GM21447 (cell line): ENCODE measurements at regions not wholly inside any gene's neighbourhood (a gene's known extent, or its start where the extent isn't known, plus 50 kb on each side); places are given as distances from the start of the nearest gene placed in this dataset.
"Not testable (repeated sequence)": the region's sequence is repeated elsewhere in the genome, so short reads cannot be mapped to it uniquely, and the experiment has no call there.

Source experiments
- ATAC-seq: cut with Tn5 transposase; IDR thresholded peaks from one replicate; pipeline ENCODE4 v1.9.1; 2021; ENCODE audit not compliant: unreplicated experiment

DNA sequence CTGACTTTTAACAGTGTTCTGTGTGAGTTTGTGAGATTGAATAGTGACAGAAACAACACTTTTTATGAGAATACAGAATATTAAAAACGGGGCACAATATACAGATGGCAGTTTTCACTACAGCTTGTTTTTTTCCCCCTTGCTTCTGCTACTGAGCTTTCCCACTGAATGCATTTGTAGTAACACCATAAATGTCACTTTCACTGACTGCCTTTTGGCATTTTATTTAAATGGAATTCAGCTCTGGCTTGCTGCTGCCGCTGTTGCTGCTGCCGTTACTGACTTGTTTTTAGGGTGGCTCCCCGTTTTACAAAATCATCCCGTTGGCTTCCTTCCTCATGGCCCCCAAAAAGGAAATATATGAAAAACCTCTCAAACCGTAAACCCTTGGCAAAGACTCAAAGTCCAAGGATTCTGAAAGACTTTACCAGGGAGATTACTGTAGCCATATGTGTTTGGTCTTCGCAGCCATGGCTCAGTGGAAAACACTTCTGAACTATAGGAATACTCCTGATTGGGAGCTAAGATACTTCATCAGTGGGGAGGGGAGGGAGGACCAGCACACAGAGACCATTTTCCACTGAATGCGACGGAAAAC lies 151.0 kb downstream of the NUF2 start:
- ATAC-seq = no peak

DNA sequence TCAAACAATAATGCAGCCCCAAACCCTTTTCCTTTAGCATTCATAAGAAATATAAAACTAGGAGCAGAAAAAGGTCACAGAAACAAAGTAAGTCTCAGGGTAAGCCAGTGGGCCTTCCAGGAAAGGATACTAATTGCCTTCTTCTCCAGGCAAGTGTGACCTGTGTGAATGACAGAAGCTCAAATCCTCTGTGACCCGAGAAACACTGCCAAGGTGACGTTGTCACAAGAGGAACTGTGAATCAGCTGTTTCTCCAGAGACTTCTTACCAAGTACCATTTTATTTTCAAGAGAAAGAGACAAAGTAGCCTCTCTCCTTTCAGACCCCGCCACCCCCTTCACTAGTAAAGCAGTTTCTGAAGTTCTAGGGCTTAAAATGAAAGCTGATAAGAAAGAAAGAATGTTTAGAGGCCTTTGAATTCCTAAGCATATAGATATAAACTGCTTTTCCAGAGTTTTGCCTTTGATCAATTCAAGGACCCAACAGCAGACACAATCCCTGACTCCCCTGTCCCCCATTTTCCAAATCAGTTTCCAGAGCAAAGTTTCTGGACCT lies 155.6 kb downstream of the NUF2 start:
- ATAC-seq = no peak

DNA sequence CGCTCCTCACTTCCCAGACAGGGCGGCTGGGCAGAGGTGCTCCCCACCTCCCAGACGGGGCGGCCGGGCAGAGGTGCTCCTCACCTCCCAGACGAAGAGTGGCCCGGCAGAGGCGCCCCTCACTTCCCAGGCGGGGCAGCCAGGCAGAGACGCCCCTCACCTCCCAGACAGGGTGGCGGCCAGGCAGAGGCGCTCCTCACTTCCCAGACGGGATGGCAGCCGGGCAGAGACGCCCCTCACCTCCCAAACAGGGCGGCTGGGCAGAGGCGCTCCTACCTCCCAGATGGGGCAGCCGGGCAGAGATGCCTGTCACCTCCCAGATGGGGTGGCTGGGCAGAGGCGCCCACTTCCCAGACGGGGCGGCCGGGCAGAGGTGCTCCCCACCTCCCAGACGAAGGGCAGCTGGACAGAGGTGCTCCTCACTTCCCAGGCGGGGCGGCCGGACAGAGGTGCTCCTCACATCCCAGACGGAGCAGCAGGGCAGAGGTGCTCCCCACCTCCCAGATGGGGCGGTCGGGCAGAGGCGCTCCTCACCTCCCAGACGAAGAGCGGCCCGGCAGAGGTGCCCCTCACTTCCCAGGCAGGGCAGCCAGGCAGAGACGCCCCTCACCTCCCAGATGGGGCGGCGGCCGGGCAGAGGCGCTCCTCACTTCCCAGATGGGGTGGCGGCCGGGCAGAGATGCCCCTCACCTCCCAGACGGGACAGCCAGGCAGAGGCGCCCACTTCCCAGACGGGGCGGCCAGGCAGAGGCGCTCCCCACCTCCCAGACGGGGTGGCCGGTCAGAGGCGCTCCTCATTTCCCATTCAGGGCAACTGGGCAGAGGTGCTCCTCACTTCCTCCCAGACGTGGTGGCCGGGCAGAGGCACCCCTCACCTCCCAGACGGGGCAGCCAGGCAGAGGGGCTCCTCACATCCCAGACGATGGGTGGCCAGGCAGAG lies 176.9 kb downstream of the NUF2 start:
- ATAC-seq = not testable (repeated sequence)

DNA sequence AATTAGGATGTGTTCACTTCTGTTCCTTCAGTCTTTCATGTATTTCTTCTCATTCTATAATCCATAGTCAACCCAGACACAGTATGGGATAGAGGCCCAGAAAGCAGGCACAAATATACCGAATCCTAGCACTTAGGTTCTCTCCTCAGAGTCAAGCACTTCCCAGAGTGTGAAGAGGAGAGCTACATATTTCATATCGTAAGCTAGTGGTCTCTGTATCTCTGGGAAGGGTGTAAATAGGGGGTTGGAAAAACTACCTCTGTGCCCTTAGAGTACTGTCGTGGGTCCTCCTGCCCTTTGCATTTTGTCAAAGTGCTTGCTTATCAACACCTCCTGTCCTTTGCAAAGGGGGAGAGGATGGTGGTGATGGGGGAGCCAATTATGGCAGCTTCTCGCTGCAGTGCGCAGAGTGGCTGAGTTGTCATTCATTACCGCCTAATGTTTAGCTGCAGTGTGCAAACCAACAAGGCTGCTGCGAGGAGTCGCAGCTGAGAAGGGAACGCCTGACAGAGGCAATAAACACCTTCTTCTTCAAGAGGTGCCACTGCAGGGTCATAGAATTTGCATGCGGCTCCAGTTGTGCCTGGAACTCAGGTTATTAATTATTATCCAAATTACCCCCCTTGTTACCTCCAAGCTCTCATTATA lies 182.7 kb downstream of the NUF2 start:
- no peak for ATAC-seq

DNA sequence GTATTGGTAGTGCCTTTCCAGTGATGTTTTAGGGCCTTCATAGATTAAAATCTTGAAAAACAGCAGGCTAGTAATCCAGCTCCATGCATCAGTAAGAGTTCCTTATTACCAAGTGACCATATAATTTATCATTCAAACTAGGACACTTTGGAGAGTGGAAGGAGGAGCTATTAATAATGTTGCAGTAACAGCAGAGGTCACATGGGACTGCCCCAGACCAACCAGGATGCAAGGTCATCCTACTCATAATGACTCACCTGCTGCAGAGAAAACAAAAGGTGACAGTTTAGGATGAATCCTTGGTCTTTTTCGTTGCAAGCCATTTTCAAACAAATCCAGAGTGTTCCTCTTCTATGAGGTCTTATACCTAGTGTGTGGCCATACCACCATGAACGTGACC lies 187.4 kb downstream of the NUF2 start:
- no peak for ATAC-seq

DNA sequence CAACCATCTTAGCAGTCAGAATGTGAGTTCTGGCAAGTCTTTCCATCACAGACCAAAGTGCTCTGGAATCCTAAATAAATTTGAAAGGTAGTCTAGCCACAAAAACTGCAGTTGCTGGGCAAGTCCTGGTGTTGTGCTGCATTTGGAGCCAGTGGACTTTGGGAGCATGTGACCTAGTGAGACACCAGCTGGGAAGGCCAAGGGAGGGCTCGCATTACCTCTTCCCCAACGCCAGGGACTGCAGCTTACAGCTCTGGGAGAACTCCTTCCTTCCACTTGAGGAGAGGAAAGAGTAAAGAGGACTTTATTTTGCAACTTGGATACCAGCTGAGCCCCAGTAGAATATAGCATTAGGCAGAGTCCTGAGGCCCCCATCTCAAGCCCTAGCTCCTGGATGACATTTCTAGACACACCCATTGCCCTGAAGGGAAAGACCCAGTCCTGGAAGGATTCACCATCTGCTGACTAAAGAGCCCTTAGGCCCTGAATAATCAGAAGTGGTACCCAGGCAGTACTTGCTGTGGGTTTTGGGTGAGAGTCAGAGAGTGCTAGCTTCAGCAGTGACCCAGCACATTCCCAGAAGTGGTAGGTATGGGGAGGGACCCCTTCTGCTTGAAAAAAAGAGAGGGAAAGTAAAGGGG lies 190.7 kb downstream of the NUF2 start:
- no peak for ATAC-seq

DNA sequence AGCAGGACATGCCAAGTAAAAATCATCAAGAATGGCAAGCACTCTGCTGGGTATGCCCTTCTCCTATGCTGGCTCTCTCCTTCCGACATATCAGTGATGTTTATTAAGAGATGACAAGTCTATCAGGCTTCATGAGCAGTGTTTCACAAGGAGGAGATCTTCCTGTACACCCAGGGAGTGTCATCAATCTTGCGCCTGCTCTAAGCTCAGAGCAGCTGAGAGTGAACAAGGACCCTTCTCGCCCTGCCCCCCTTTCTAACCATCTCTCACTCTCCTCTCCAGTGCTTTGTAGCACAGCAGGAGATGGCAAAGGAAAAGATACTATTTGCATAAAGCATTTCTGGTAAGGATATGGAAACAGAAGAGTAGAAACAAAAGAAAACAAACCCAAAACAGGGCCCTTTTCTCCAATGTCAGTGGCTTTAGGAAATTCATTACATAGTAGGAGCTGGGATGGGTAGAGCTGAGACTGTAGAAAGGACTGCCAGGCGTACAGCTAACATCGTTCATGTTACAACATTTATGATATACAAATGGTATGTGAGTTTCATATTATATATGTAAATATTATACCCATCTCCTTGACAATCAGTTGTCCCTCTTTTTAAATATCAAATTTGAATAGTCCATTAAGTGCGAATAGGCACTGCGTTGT lies 201.7 kb downstream of the NUF2 start:
- ATAC-seq = no peak

DNA sequence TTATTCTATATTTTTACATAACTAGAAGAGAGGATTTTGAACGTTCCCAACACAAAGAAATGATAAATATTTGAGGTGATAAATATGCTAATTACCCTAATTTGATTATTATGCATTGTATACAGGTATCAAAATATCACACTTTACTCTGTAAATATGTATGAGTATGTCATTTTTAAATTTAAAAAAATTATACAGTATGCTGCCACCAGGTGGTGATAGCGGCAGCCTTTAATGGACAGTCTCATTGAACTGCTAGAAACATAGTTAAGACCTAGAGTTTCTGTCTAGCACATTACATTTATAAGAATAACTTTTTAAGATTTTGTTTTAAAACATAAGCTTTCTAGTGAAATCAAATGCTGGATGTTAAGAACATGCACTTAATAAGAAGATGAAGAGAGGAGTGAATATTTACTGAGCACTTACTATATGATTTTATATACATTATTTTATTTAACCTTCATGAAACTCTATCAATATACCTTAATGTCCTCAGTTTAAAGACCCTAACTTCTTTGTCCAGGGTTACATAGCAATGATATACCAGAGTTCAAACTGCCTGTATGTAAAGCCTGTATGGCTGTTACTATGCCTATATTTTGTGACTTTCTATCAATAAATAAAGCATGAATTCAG lies 207.1 kb downstream of the NUF2 start:
- ATAC-seq = no peak

DNA sequence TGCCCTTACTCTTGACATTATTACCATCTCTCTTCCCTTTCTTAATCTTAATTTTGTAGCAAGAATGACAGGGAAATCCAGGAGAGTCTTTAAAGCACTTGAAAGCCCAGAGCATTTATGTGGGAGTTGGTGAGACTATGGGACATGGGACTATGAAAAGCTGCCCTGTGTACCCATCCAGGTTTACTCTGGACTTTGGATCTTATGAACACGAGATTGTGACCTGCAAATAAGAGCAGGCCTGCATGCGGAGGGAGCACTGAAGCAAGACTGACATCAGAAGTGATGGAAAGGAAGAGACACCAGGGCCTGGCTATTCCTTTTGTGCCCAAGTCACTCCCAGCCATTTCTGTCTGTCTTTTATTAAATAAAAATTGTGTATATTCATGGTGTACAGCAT lies 209.6 kb downstream of the NUF2 start:
- no peak for ATAC-seq

DNA sequence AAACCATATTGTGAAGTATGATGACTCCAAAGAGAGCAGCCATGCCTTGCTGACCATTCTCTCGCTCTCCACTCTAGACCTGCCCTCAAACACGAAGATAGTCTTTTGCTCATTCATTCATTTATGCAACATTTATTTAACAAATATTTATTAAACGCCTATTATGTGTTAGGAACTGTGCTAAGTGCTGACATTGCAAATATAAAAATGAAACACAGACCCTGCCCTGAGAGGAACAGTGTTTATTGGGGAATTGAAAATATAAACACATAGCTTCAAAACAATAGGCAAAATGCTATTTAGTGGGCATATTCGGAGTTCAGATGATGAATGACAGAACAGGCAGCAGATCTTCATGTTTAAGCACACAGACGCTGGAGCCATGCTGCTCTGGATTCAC lies 213.6 kb downstream of the NUF2 start:
- ATAC-seq = no peak

DNA sequence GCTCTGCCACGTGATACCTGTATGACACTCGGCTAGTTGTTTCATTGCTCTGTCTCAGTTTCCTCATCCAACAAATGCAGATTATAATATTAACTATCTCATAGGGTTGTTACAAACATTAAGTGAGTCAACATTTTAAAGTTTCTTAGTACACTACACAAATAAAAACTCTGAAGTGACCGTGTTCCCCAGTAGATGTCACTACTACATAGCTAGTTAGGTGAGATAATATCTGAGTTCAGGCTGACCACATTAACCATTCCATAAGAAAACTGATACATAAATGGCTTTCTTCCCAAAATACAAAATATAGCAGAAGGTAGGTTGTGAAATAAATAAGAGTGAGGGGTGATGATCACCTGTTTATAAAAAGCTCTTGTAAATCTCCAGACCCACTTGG lies 214.1 kb downstream of the NUF2 start:
- ATAC-seq = no peak

DNA sequence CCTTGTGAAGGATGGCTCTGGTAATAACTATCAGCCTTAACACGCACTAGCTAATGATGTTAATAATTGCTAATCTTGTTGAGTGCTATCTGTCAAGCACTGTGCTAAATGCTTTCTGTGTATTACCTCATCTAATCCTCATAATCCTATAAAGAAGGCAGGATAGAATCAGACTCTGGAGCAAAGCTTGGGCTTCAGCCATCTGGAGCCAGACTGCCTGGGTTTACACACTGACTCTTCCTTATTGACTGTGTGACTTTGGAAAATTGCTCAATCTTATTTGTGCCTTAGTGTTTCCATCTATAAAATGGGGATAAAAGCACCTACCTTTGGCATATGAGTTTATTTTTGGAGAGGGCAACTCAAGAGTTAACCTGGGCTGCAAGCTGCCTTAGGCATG lies 216.1 kb downstream of the NUF2 start:
- no peak for ATAC-seq

DNA sequence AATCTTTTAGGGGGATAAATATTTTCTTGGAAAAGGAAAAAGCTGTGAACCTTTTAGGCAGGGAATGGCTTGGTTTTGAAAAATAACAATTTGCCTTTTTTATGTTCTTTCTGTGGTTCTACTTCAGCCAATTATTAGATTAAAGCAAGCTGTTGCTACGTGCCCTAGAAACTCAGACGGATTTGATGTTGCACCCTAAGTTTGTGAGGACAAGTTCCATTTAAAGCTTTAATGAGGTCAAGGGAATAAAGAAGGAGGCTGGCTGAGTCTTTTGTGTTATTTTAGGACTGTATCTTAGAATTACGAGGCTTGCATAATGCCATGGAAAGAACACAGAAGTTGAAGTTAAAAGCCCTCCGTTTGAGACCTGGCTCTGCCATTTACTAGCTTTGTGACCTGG lies 216.9 kb downstream of the NUF2 start:
- no peak for ATAC-seq

DNA sequence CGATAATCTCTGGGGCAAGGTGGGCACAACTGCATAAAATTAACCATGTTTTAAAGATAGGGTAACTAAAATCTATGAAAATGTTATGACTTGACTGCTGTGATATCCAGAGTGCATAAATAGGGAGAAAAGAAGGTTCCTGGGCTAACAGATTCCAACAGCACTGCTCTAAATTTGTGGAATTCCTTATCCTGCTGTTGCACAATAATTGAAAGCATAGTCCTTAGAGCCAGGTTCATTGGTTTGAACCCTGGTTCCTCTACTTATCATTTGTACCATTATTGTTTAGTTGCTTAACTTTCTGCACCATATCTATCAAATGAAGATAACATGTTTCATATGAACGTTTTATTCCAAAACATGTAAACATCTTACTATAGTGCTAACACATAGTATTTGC lies 219.0 kb downstream of the NUF2 start:
- no peak for ATAC-seq

DNA sequence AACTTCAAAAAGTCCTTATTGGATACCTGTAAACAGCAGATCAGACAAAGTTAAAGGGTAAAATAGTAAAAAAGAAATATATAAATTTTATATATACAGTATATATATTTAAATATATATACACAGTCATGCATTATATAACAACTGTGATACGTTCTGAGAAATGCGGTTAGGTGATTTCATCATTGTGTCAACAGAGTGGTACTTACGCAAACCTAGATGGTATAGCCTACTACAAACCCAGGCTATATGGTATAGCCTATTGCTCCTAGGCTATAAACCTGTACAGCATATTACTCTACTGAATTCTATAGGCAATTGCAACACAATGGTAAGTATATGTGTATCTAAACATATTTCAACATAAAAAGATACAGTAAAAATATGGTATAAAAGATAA lies 222.7 kb downstream of the NUF2 start:
- ATAC-seq = no peak

DNA sequence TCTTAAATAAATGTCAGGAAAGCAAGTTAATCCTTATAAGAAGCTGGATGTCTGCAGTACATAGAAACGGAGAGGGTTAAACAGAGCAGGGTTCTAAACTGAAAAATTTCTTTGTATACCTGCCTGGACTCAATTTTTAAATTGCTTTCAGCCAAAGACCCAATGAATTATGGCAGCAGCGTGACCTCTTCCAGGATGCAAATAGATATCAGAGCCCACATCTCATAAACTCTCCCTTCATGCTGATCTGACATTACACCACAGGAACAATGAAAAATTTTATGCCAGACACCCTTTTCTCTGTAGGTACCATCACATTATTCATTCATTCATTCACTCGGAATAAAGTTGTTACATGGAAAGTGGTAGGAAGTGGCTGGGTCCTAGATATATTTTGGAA lies 236.4 kb downstream of the NUF2 start:
- no peak for ATAC-seq

DNA sequence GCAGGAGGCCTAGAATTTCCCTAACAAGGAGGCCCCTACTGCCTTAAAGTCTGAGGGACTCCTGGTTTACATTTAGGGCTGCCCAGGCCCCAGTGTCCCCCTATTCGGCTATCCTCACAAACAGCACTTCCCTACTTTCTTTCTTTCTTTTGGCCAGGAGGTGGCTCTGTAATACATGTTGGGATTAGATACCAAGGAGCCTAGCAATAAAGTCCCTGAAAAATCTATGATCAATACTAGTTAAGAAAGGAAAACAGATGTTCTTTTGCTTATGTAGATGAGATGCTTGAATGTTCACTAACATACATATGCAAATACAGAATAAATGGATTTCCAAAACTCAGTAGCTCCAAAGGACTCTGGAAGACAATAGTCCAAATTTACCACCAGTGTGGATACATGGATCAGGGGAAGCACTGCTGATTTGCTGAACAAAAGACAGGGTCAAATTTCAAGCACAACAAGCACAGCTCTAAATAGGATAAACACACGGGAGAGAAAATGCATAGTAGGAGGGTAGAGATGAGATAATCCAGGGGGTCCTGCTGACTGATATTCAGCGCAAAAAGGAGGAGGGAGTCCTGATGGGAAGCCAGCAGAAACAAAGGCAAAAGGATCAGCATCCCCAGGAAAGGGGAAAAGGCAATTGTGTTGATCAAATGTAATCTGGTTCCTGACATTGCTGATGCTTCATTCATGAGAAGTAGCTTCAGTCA lies 240.0 kb downstream of the NUF2 start:
- ATAC-seq = no peak

DNA sequence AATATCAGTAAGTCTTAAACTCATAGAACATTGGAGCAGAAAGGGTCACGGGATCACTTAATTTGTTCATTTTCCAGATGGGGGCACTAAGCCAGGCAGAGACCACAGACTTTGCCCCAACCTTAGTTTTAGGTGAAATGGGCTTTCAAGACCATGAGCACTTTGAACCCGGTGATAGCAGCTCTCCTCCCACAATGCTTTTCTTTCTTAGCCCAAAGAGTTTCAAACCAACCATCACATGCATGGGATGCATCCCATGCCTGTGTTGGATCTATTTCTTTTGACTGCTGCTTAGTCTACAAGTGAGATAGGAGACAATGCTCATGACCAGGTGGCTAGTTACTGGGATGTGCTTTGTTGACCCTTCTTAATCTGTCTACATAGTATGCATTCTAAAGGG lies 240.6 kb downstream of the NUF2 start:
- ATAC-seq = no peak

DNA sequence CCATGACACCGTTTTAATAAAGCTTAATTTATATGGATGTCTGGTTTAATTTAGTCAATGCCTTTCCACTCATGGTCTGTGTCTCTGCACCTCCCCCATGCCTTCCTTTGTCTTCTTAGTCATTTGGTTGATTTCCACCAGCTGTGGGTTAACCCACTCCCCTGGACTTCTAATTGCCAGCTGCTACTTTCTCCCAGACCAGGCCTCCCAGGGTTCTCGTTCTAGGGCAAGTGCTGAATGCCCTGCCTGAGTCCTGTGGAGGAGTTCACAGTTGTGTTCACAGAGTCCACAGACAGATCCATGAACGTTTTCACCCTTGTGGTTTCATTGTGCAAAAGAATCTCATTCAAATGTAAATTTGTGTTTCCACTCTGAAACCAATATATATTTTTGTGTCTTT lies 243.4 kb downstream of the NUF2 start:
- no peak for ATAC-seq

DNA sequence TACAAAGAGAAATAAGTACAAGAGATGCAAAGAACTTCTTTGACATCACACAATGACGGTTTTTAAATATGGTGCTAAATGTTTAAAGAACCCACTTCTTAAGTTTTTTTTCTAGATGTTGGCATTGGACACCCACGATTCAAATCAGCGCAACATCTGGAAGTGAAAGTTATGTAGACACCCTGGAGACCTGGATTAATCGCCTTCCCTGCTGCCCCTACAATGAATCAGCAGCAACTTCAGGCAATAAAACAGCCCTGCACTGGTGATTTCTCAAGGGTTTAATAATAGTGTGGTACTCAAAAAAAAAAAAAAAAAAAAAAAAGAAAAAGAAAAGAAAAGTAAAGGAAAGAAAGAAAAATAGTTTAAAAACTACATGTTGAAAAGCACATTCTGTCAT lies 248.3 kb downstream of the NUF2 start:
- ATAC-seq = no peak
